Testis (tissue), 2 donors: ENCODE measurements at regions not wholly inside any gene's neighbourhood (a gene's known extent, or its start where the extent isn't known, plus 50 kb on each side); places are given as distances from the start of the nearest gene placed in this dataset.

Experiments used
- DNase-seq: peaks from one replicate; pipeline ENCODE4 v3.0.0-alpha.2; 2019
- H3K27ac ChIP-seq, 2 donors: fragments of 200-600 bp; sonication (generic); one replicate each; pipeline ENCODE4 v1.5.1; 2019
- H3K27me3 ChIP-seq: fragments of 200-600 bp; sonication (generic); one replicate; pipeline ENCODE4 v1.5.1; 2019
- H3K36me3 ChIP-seq: fragments of 200-600 bp; sonication (generic); one replicate; pipeline ENCODE4 v1.5.1; 2017; ENCODE audit warnings: low read depth; ENCODE audit errors: missing control alignments
- H3K4me1 ChIP-seq: fragments of 200-600 bp; sonication (generic); one replicate; pipeline ENCODE4 v1.5.1; 2019
- H3K4me3 ChIP-seq, 2 donors: fragments of 200-600 bp; sonication (generic); one replicate each; pipeline ENCODE4 v1.5.1; 2017 to 2019
- H3K9me3 ChIP-seq: fragments of 200-600 bp; sonication (generic); one replicate; pipeline ENCODE4 v1.5.1; 2017
- CTCF ChIP-seq, 3 experiments: fragments of 450-650 bp in 2 of 3; fragments of 200-600 bp in 1 of 3; sonication (generic) in 1 of 3; IDR thresholded peaks; one replicate each; pipeline ENCODE4 v1.5.1; 2016 to 2019; ENCODE audit warnings: antibody characterized with exemption in 3 of 3, mild to moderate bottlenecking in 2 of 3, moderate library complexity in 1 of 3
- POLR2A ChIP-seq: fragments of 450-650 bp; IDR thresholded peaks from one replicate; pipeline ENCODE4 v1.6.1; 2017; ENCODE audit warnings: antibody characterized with exemption, mild to moderate bottlenecking, moderate library complexity
- WGBS, 2 donors: methylation state at CpG; one replicate each; pipeline ENCODE4 v1.1.5; 2018; 5-methylcytosine and 5-hydroxymethylcytosine counted together
- intact Hi-C: fragments of 100-400 bp; cut with DNase I; formaldehyde crosslinking; loops from one replicate; pipeline ENCODE4 v1.15.1; 2023; ENCODE audit warnings: low total_unique reads

DNA sequence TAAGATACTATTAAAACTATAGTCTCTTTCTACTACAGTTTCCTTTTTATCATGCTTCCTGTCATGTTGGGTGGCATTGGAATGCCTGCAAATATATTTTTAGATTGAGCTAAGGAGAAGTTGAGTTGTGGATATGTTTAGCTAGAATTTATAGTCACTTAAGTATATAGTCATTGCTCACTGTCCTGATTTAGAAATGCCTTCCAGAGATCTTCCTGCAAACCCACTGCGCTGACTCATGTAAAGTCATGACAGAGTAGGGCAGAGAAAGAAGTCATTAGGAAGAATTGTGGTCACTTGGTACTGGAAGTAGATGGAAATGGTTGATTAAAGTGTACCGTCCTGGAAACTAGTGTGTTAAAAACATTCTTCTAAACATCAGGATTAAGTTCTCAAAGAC is 490.3 kb upstream of the PABPC4L start:
- H3K4me3 ChIP-seq = no peak overlapping the region
- TF ChIP-seq CTCF (IDR thresholded peaks at IDR 0.05) = no peak
- no peak for TF ChIP-seq POLR2A

DNA sequence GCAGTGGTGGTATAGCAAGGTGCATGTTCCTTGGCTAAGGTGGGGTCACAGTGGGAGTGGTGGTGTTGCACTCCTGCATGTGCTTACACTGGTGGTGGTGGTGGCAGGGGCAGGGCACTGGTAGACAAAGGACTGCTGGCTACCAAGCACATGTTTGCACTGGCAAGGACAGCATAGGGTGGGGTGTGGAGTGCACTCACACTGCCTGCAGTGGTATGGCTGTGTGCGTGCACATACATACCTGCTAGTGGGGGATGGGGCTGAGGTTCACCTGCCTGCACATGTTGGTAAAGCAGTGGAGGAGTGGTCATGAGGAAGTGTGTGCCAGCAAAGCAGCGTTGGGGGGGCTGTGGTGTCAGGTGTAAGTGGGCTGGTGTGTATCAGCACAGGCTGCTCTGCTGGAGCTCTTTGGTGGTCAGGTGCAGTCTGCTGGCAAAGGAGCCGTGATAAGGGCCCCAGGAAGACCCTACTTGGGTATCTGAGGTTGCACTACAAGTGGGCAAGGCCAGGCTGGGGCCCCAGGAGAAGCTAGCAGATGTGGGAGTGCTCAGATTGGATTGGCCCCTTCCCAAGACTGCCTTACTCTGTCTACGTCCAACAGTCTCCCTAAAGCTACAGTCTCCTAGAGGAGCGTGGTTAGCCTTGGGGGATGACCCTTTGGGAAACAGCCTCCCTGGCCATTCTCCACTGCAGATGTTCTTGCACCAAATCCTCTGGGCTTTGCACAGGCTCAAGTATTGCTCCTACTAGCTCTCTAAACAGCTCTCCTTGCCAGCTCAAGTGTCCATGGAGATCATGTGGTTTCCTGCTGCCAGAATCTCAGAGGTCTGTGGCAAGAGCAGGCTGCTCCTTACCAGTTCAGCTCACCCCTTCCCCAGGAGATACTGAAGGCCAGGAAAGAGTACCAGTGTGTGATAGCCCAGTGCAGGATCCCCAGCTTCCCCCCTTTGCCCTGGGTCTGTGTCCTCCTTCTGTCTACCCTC is 486.3 kb upstream of the PABPC4L start:
- intact Hi-C loops = no loop called here
- Histone ChIP-seq H3K4me1 (no peaks in the 10 kb centered on the region), H3K9me3 (no peaks in the 10 kb centered on the region), H3K27me3 (no peaks in the 10 kb centered on the region), H3K27ac (no peak overlapping the region), H3K4me3 (no peak overlapping the region), H3K36me3 (no peaks in the 10 kb centered on the region)
- DNase-seq = no peak
- TF ChIP-seq POLR2A = no peak
- TF ChIP-seq CTCF (IDR thresholded peaks at IDR 0.05) = no peak
- WGBS, 2 donors = 79 to 81% methylated on average over 2 to 5 of the region's 5 CpGs

More for the DNA sequence above, 490.3 kb upstream of the PABPC4L start:
- Histone ChIP-seq H3K9me3 (no peaks in the 10 kb centered on the region), H3K36me3 (no peaks in the 10 kb centered on the region), H3K4me1 (no peaks in the 10 kb centered on the region), H3K27ac (no peak overlapping the region), H3K27me3 (no peaks in the 10 kb centered on the region)
- DNase-seq = no peak
- intact Hi-C loops = no loop called here
- 92 to 98% methylated on average over 2 of the region's 2 CpGs for WGBS, 2 donors

DNA sequence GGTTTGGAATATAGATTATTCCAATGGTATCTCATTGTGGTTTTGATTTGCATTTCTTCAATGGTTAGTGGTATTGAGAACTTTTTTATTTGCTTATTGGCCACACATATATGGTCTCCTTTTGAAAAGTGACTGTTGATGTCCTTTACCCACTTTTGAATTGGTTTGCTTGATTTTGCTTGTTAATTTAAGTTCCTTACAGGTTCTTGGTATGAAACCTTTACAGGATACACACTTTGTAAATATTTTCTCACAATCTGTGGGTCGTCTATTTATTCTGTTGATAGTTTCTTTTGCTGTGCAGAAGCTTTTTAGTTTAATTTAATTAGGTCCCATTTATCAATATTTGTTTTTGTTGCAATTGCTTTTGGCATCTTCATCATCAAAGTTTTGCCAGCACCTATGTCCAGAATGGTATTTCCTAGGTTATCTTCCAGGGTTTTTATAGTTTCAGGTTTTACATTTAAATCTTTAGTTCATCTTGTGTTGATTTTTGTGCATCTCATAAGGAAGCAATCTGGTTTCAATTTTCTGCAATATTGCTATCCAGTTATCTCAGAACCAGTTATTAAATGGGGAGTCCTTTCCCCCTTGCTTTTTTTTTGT is 475.7 kb upstream of the PABPC4L start:
- H3K27me3 ChIP-seq = no peaks in the 10 kb centered on the region
- no peak overlapping the region for H3K27ac ChIP-seq
- H3K36me3 ChIP-seq = no peaks in the 10 kb centered on the region
- TF ChIP-seq CTCF (IDR thresholded peaks at IDR 0.05) (no peak), POLR2A (no peak)
- intact Hi-C loops = no loop called here
- H3K4me3 ChIP-seq = no peak overlapping the region
- H3K4me1 ChIP-seq = no peaks in the 10 kb centered on the region
- H3K9me3 ChIP-seq = no peaks in the 10 kb centered on the region
- WGBS, 2 donors = 70 to 81% methylated on average over 1 of the region's 1 CpG
- DNase-seq = no peak

DNA sequence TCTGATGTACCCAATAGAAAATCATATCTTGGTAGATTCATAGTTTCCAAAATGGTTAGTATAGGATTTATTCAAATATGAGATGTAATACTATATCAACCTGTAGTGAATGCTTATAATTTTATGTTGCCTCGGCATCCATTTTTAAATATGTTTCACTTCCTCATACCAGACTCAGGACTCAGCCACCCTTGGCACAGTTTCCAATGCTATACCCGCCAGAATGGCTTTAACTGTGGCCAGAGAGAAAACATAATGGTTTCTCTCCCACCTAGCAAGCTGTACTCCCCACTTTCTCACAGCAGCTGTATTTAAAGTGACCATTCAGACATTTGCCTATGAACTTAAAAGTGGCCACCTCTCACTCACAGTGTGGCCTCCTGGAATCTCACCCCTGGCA is 466.6 kb upstream of the PABPC4L start:
- 83 to 86% methylated on average over 2 of the region's 2 CpGs for WGBS, 2 donors
- intact Hi-C loops = no loop called here
- Histone ChIP-seq H3K9me3 (no peaks in the 10 kb centered on the region), H3K27me3 (no peaks in the 10 kb centered on the region), H3K27ac (no peak overlapping the region), H3K4me3 (no peak overlapping the region), H3K4me1 (no peaks in the 10 kb centered on the region), H3K36me3 (no peaks in the 10 kb centered on the region)
- no peak for DNase-seq
- TF ChIP-seq POLR2A (no peak), CTCF (IDR thresholded peaks at IDR 0.05) (no peak)
